GM12875 (cell line): ENCODE measurements at regions not wholly inside any gene's neighbourhood (a gene's known extent, or its start where the extent isn't known, plus 50 kb on each side); places are given as distances from the start of the nearest gene placed in this dataset.

Experiments used
- H3K4me3 ChIP-seq: one replicate; pipeline ENCODE4 v1.5.1; 2011; ENCODE audit warnings: low read depth, low read length, control low read depth
- CTCF ChIP-seq: IDR thresholded peaks from 2 replicates; pipeline ENCODE4 v1.5.1; 2011; ENCODE audit warnings: low read depth, mild to moderate bottlenecking, control low read depth, inconsistent platforms, low read length, moderate library complexity, borderline replicate concordance; ENCODE audit not compliant: insufficient read depth

GRCh38 chr3:162544246-162544645, 1047.6 kb downstream of the OTOL1 start:
- TF ChIP-seq CTCF, result no peak
- H3K4me3 ChIP-seq, result no peak overlapping the region

GRCh38 chr3:162546910-162547309, 1050.3 kb downstream of the OTOL1 start:
- TF ChIP-seq CTCF, result no peak
- no peak overlapping the region for H3K4me3 ChIP-seq

- no peak overlapping the region for H3K4me3 ChIP-seq
- TF ChIP-seq CTCF, result no peak
These were observed 1050.7 kb downstream of the OTOL1 start for GRCh38 chr3:162547321-162547720.

- H3K4me3 ChIP-seq, result no peak overlapping the region
- no peak for TF ChIP-seq CTCF
These were observed 1059.2 kb downstream of the OTOL1 start for GRCh38 chr3:162555761-162556160.

GRCh38 chr3:162558016-162558415, 1061.4 kb downstream of the OTOL1 start:
- no peak for TF ChIP-seq CTCF
- H3K4me3 ChIP-seq, result no peak overlapping the region

GRCh38 chr3:162568706-162569105, 1072.1 kb downstream of the OTOL1 start:
- TF ChIP-seq CTCF, result no peak
- no peak overlapping the region for H3K4me3 ChIP-seq

GRCh38 chr3:162569314-162569713, 1072.7 kb downstream of the OTOL1 start:
- no peak for TF ChIP-seq CTCF
- H3K4me3 ChIP-seq, result no peak overlapping the region
